Breast epithelium (tissue), 3 donors: ENCODE measurements at regions not wholly inside any gene's neighbourhood (a gene's known extent, or its start where the extent isn't known, plus 50 kb on each side); places are given as distances from the start of the nearest gene placed in this dataset.

Source experiments
- CTCF ChIP-seq, 3 donors: fragments of 450-650 bp; IDR thresholded peaks; one replicate each; pipeline ENCODE4 v1.5.1; 2016 to 2017; ENCODE audit warnings: antibody characterized with exemption in 3 of 3, mild to moderate bottlenecking in 3 of 3, moderate library complexity in 3 of 3
- POLR2A ChIP-seq: fragments of 450-650 bp; IDR thresholded peaks from one replicate; pipeline ENCODE4 v1.6.1; 2016; ENCODE audit warnings: antibody characterized with exemption, mild to moderate bottlenecking, moderate library complexity
- POLR2AphosphoS5 ChIP-seq, 3 donors: sonication (generic); formaldehyde crosslinking; IDR thresholded peaks; one replicate each; pipeline ENCODE4 v1.6.1; 2017; ENCODE audit warnings: antibody characterized with exemption in 3 of 3

- TF ChIP-seq POLR2A: no peak
- TF ChIP-seq POLR2AphosphoS5 (IDR thresholded peaks at IDR 0.05): no peak
- TF ChIP-seq CTCF (IDR thresholded peaks at IDR 0.05): no peak
These were observed 104.6 kb upstream of the EPHA4 start for GRCh38 chr2:221676566-221677172.
